Esophagus squamous epithelium (tissue), 5 donors: ENCODE measurements at regions not wholly inside any gene's neighbourhood (a gene's known extent, or its start where the extent isn't known, plus 50 kb on each side); places are given as distances from the start of the nearest gene placed in this dataset.

ENCODE experiments used
- DNase-seq: peaks from one replicate; lab custom pipeline; 2025; lab: John Stamatoyannopoulos, UW
- H3K27ac ChIP-seq, 4 donors: fragments of 200-600 bp; sonication (generic); one replicate each; pipeline ENCODE4 v1.5.1; 2016 to 2019; ENCODE audit warnings: mild to moderate bottlenecking in 1 of 4
- H3K27me3 ChIP-seq, 4 donors: fragments of 200-600 bp; sonication (generic); 1 replicate in 3 of 4; 2 replicates in 1 of 4; pipeline versions ENCODE4 v1.5.1 to v1.6.0; 2017 to 2021; ENCODE audit warnings: antibody characterized with exemption in 1 of 4
- H3K36me3 ChIP-seq, 3 donors: fragments of 200-600 bp; sonication (generic); one replicate each; pipeline ENCODE4 v1.5.1; 2016 to 2019
- H3K4me1 ChIP-seq, 3 donors: fragments of 200-600 bp; sonication (generic); one replicate each; pipeline ENCODE4 v1.5.1; 2017 to 2019
- H3K4me3 ChIP-seq, 4 donors: fragments of 200-600 bp; sonication (generic); 1 replicate in 3 of 4; 2 replicates in 1 of 4; pipeline ENCODE4 v1.5.1; 2016 to 2019; ENCODE audit warnings: mild to moderate bottlenecking in 2 of 4, moderate library complexity in 1 of 4
- H3K9me3 ChIP-seq, 3 donors: fragments of 200-600 bp; sonication (generic); one replicate each; pipeline ENCODE4 v1.5.1; 2016 to 2019
- POLR2A ChIP-seq, 4 donors: fragments of 450-650 bp; IDR thresholded peaks; one replicate each; pipeline ENCODE4 v1.6.1; 2017; ENCODE audit warnings: antibody characterized with exemption in 4 of 4, mild to moderate bottlenecking in 4 of 4, moderate library complexity in 3 of 4
- WGBS, 2 donors: methylation state at CpG; one replicate each; pipeline ENCODE4 v1.1.5; 2018; 5-methylcytosine and 5-hydroxymethylcytosine counted together
- intact Hi-C: fragments of 100-400 bp; cut with DNase I; formaldehyde crosslinking; loops from one replicate; pipeline ENCODE4 v1.15.0; 2022
- TF ChIP-seq, protein P1 (sequence below), 6 experiments: fragments of 450-650 bp in 4 of 6; fragments of 200-600 bp in 2 of 6; sonication (generic) in 2 of 6; IDR thresholded peaks; one replicate each; pipeline ENCODE4 v1.5.1; 2016 to 2019; ENCODE audit warnings: antibody characterized with exemption in 6 of 6, mild to moderate bottlenecking in 4 of 6, moderate library complexity in 4 of 6
- donor health status: DM: yes; HTN: yes; CAD: no.

DNA sequence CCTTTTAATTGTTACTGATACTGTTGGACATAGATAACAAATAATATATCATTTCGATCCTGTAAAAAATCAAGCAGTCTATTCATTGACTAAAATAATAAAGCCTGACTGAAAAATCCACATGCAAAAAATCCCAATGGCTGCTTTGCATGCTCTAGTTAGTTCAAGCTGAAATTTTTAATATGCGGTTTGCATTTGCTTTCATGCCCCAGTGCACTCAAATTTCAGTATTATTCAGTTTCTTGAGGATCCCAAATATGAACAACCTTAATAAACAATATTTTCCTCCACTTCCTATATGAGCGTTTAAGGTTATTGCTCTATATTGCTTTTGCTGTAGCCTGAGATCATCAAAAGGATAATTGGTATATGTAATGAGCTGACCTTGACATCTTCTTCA is 75.1 kb upstream of the DPH5 start:
- WGBS, 2 donors: 68% methylated on average over 3 of the region's 3 CpGs
- no peak overlapping the region for H3K27ac ChIP-seq
- no peaks in the 10 kb centered on the region for H3K9me3 ChIP-seq
- H3K4me1 ChIP-seq: no peaks in the 10 kb centered on the region
- H3K36me3 ChIP-seq: no peaks in the 10 kb centered on the region
- intact Hi-C loops: no loop called here
- H3K4me3 ChIP-seq: no peak overlapping the region
- TF ChIP-seq POLR2A (IDR thresholded peaks at IDR 0.05): no peak
- TF ChIP-seq, protein P1, sequence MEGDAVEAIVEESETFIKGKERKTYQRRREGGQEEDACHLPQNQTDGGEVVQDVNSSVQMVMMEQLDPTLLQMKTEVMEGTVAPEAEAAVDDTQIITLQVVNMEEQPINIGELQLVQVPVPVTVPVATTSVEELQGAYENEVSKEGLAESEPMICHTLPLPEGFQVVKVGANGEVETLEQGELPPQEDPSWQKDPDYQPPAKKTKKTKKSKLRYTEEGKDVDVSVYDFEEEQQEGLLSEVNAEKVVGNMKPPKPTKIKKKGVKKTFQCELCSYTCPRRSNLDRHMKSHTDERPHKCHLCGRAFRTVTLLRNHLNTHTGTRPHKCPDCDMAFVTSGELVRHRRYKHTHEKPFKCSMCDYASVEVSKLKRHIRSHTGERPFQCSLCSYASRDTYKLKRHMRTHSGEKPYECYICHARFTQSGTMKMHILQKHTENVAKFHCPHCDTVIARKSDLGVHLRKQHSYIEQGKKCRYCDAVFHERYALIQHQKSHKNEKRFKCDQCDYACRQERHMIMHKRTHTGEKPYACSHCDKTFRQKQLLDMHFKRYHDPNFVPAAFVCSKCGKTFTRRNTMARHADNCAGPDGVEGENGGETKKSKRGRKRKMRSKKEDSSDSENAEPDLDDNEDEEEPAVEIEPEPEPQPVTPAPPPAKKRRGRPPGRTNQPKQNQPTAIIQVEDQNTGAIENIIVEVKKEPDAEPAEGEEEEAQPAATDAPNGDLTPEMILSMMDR (IDR thresholded peaks at IDR 0.05): no peak
- H3K27me3 ChIP-seq: no peaks in the 10 kb centered on the region
- no peak for DNase-seq

DNA sequence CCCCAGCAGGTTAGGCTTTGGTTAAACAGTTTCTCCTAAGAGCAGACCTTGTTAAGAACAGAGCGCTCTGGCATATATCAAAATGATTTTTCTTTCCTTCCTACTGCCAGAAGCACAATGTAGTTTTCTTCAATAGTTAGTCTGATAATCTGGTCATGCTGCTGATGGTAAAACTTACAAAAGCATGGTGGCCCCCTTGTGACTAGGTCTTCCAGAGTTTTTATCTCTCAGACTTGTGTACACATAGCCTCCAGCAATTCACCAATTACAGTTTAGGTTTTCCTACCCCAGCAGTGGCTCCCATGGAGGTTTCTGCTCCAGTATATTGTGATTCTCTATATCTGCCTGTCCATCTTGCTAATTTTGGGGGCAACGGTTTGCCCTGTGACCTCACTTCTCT is 73.3 kb upstream of the DPH5 start:
- H3K27ac ChIP-seq: no peak overlapping the region
- H3K9me3 ChIP-seq: no peaks in the 10 kb centered on the region
- no peak for TF ChIP-seq POLR2A (IDR thresholded peaks at IDR 0.05)
- TF ChIP-seq, protein P1 (IDR thresholded peaks at IDR 0.05): no peak
- WGBS, 2 donors: 81 to 89% methylated on average over 2 of the region's 2 CpGs
- no peaks in the 10 kb centered on the region for H3K27me3 ChIP-seq
- DNase-seq: no peak
- intact Hi-C loops: no loop called here
- H3K36me3 ChIP-seq: no peaks in the 10 kb centered on the region
- no peak overlapping the region for H3K4me3 ChIP-seq
- H3K4me1 ChIP-seq: no peaks in the 10 kb centered on the region

DNA sequence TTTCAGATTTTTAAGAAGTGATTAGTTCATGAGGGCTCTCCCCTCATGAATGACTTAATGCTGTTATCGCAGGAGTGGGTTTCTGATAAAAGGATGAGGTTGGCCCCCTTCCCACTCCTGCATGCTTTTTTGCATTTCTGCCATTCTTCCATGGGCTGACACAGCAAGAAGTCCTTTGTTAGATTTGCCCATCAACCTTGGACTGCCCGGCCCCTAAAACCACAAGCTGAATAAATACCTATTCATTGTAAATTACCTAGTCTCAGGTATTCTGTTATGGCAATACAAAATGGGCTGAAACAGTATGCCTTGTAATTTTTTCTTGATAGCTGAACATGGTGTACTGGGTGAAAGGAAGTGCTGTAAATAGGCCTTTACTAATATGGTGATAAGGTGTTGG is 72.7 kb upstream of the DPH5 start:
- no peak overlapping the region for H3K4me3 ChIP-seq
- no peaks in the 10 kb centered on the region for H3K4me1 ChIP-seq
- intact Hi-C loops: no loop called here
- no peaks in the 10 kb centered on the region for H3K9me3 ChIP-seq
- no peaks in the 10 kb centered on the region for H3K27me3 ChIP-seq
- TF ChIP-seq, protein P1 (IDR thresholded peaks at IDR 0.05): no peak
- TF ChIP-seq POLR2A (IDR thresholded peaks at IDR 0.05): no peak
- DNase-seq: no peak
- WGBS, 2 donors: 80 to 95% methylated on average over 2 of the region's 2 CpGs
- no peak overlapping the region for H3K27ac ChIP-seq
- H3K36me3 ChIP-seq: no peaks in the 10 kb centered on the region

DNA sequence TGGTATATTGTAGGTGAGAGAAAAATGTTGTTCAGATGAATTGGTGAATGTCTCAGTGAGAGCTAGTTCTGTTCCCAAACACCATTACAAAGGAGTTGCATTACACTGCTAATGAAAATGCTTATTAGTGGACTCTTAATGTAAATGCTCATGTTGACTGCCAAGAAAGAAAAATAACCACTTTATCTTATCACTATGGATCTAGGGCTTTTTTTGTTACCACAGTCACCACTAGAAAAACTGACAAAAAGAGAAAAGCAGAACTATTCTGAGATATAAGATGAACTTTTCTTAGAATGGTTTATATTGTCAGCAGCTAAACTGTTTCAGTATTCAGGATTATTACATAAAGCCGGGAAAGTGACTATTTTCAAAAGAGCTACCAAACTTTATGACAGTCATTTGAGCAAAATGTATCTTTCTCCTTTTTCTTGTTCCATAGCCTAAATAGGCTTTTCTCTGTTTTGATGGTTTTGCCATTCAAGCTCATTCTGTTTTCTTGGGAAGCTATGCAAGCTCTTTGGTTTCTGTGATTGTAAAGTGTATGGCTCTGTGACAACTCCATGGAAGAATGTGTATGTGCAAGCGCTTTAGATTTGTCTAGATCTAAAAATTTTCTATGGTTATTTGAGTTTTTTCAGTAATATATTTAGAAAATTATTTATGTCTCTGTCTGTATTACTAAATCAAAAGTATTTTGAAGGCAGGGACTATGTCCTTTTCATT is 64.2 kb upstream of the DPH5 start:
- 78 to 80% methylated on average over 2 of the region's 2 CpGs for WGBS, 2 donors
- H3K9me3 ChIP-seq: no peaks in the 10 kb centered on the region

DNA sequence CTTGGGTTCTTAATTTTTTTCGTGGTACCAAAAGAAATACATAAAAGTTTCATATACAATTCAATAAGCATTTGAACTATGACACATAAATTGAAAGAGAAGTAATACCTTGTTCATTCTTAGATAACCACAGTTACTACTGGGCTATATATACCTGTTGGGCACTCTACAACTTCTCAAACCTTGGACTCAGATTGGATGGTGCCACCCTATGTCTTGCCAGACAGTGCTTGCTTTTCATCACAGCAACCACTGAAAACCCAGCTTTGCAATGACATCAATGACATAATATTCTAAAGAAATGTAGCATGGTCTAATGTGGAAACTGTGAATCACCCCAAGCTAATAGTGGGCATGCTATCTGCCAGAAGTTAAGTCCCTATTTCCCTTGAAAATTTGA is 62.8 kb upstream of the DPH5 start:
- intact Hi-C loops: no loop called here
- no peaks in the 10 kb centered on the region for H3K36me3 ChIP-seq
- H3K27me3 ChIP-seq: no peaks in the 10 kb centered on the region
- no peak overlapping the region for H3K27ac ChIP-seq
- TF ChIP-seq POLR2A (IDR thresholded peaks at IDR 0.05): no peak
- TF ChIP-seq, protein P1 (IDR thresholded peaks at IDR 0.05): no peak
- no peak overlapping the region for H3K4me3 ChIP-seq
- WGBS, 2 donors: 74 to 84% methylated on average over 1 of the region's 1 CpG
- DNase-seq: no peak
- no peaks in the 10 kb centered on the region for H3K9me3 ChIP-seq
- no peaks in the 10 kb centered on the region for H3K4me1 ChIP-seq

More for the DNA sequence above, 64.2 kb upstream of the DPH5 start:
- no peaks in the 10 kb centered on the region for H3K4me1 ChIP-seq
- no peaks in the 10 kb centered on the region for H3K36me3 ChIP-seq
- H3K4me3 ChIP-seq: no peak overlapping the region
- intact Hi-C loops: no loop called here
- H3K27ac ChIP-seq: no peak overlapping the region
- TF ChIP-seq POLR2A (IDR thresholded peaks at IDR 0.05): no peak
- TF ChIP-seq, protein P1 (IDR thresholded peaks at IDR 0.05): no peak
- DNase-seq: no peak
- H3K27me3 ChIP-seq: no peaks in the 10 kb centered on the region
